Peyer's patch (tissue), 4 donors: ENCODE measurements at regions not wholly inside any gene's neighbourhood (a gene's known extent, or its start where the extent isn't known, plus 50 kb on each side); places are given as distances from the start of the nearest gene placed in this dataset.

Experiments
- DNase-seq, 3 donors: peaks; one replicate each; pipeline ENCODE4 v3.0.0-alpha.2; 2017 to 2019
- H3K27ac ChIP-seq, 4 donors: fragments of 200-600 bp; sonication (generic); one replicate each; pipeline ENCODE4 v1.5.1; 2016 to 2019
- H3K27me3 ChIP-seq, 2 donors: fragments of 200-600 bp; sonication (generic); one replicate each; pipeline ENCODE4 v1.5.1; 2019
- H3K36me3 ChIP-seq, 3 donors: fragments of 200-600 bp; sonication (generic); one replicate each; pipeline ENCODE4 v1.5.1; 2016 to 2019
- H3K4me1 ChIP-seq, 4 donors: fragments of 200-600 bp; sonication (generic); one replicate each; pipeline ENCODE4 v1.5.1; 2016 to 2019
- H3K4me3 ChIP-seq, 4 donors: fragments of 200-600 bp; sonication (generic); 1 replicate in 3 of 4; 2 replicates in 1 of 4; pipeline ENCODE4 v1.5.1; 2016 to 2019; ENCODE audit warnings: mild to moderate bottlenecking in 1 of 4
- H3K9me3 ChIP-seq, 4 donors: fragments of 200-600 bp; sonication (generic); one replicate each; pipeline ENCODE4 v1.5.1; 2016 to 2019; ENCODE audit warnings: mild to moderate bottlenecking in 1 of 4
- POLR2A ChIP-seq, 2 donors: fragments of 450-650 bp; IDR thresholded peaks; one replicate each; pipeline ENCODE4 v1.5.1; 2017; ENCODE audit warnings: antibody characterized with exemption in 2 of 2, mild to moderate bottlenecking in 2 of 2, moderate library complexity in 2 of 2
- TF ChIP-seq, protein P1 (sequence below), 6 experiments: fragments of 450-650 bp in 4 of 6; fragments of 200-600 bp in 2 of 6; sonication (generic) in 1 of 6; IDR thresholded peaks; one replicate each; pipeline ENCODE4 v1.5.1; 2017 to 2019; ENCODE audit warnings: antibody characterized with exemption in 6 of 6, mild to moderate bottlenecking in 3 of 6, moderate library complexity in 1 of 6

DNA sequence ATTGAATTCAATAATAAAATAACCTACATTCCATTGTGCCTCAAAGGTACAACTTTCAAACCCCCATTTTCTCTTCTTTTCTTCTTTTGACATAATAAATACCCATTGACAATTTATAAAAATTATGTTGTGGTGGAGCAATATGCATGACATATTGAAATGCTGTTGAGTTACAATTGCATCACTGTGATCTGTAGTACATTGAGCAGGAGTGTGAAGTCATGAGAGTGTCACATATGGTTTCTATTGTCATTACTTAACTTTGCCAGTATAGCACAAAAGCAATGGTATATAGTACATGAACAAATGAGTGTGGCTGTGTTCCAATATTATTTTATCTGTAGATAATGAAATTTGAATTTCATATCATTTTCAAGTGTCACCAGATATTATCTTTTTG is 441.3 kb downstream of the GJA1 start:
- Histone ChIP-seq H3K27ac (no peak overlapping the region), H3K4me3 (no peak overlapping the region), H3K9me3 (peaks cover 0 to 6% (median 0%) of the 10 kb centered on the region in 4 donors), H3K27me3 (no peaks in the 10 kb centered on the region), H3K36me3 (no peaks in the 10 kb centered on the region), H3K4me1 (no peaks in the 10 kb centered on the region)
- no peak for TF ChIP-seq POLR2A (IDR thresholded peaks at IDR 0.05)
- TF ChIP-seq, protein P1, sequence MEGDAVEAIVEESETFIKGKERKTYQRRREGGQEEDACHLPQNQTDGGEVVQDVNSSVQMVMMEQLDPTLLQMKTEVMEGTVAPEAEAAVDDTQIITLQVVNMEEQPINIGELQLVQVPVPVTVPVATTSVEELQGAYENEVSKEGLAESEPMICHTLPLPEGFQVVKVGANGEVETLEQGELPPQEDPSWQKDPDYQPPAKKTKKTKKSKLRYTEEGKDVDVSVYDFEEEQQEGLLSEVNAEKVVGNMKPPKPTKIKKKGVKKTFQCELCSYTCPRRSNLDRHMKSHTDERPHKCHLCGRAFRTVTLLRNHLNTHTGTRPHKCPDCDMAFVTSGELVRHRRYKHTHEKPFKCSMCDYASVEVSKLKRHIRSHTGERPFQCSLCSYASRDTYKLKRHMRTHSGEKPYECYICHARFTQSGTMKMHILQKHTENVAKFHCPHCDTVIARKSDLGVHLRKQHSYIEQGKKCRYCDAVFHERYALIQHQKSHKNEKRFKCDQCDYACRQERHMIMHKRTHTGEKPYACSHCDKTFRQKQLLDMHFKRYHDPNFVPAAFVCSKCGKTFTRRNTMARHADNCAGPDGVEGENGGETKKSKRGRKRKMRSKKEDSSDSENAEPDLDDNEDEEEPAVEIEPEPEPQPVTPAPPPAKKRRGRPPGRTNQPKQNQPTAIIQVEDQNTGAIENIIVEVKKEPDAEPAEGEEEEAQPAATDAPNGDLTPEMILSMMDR (IDR thresholded peaks at IDR 0.05): no peak
- no peak for DNase-seq

DNA sequence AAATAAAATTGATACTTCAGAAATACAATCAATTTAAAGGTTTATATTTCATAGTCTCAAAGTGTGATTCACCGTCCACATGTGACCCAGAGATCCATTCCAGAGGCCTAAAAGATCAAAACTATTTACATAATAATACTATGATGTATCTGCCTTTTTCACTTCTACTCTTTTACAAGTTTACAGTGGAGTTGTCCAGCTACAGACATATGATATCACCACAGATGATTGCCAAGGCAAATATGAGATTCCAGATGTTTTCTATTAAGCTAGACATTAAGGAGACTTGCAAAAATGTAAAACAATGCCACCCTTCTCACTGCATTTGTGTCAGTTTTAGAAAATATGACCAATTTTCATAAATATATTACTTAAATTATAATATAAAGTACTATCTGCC is 443.7 kb downstream of the GJA1 start:
- TF ChIP-seq POLR2A (IDR thresholded peaks at IDR 0.05): no peak
- TF ChIP-seq, protein P1 (IDR thresholded peaks at IDR 0.05): no peak
- Histone ChIP-seq H3K4me3 (no peak overlapping the region), H3K36me3 (no peaks in the 10 kb centered on the region), H3K27ac (no peak overlapping the region), H3K27me3 (no peaks in the 10 kb centered on the region), H3K4me1 (no peaks in the 10 kb centered on the region), H3K9me3 (no peaks in the 10 kb centered on the region)
- no peak for DNase-seq

GRCh38 chr6:121880831-121881230 is 445.4 kb downstream of the GJA1 start:
- no peaks in the 10 kb centered on the region for H3K36me3 ChIP-seq
- no peak for DNase-seq
- no peak overlapping the region for H3K4me3 ChIP-seq
- H3K4me1 ChIP-seq: no peaks in the 10 kb centered on the region
- no peaks in the 10 kb centered on the region for H3K27me3 ChIP-seq
- TF ChIP-seq, protein P1 (IDR thresholded peaks at IDR 0.05): no peak
- no peak for TF ChIP-seq POLR2A (IDR thresholded peaks at IDR 0.05)
- H3K9me3 ChIP-seq: no peaks in the 10 kb centered on the region
- H3K27ac ChIP-seq: no peak overlapping the region

DNA sequence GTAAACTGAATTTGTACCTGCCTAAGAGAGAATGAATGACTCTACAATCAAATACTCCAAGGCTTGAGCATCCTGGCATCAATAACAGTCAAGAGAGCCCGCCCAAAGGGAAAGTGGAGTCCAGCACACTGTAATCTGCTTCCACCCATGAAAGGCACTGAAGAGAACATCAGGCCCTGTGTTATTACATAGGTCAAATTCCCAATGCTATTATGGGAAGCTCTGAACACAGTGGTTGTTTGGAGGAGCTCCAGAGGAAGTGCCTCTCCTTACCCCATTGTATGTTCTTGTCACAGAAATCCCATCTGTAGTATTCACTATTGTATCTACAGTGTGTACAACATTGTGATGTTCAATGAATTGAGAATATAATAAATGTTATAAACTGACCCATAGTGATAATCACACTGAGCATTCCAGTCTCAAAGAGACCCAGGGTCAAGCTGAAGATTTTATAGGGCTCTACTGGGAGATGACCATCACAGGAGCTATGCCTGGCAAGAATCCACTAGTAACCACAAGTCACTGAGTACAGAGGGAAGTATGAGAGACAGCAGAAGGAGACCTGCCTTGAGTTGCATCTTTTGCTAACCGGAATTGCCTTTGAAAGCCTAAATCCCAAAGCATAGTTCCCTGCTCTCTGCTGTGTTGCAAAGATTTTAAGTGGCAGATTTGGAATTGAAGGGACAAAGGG is 446.7 kb downstream of the GJA1 start:
- no peak for TF ChIP-seq POLR2A (IDR thresholded peaks at IDR 0.05)
- TF ChIP-seq, protein P1 (IDR thresholded peaks at IDR 0.05): no peak
- Histone ChIP-seq H3K4me1 (no peaks in the 10 kb centered on the region), H3K27ac (no peak overlapping the region), H3K27me3 (no peaks in the 10 kb centered on the region), H3K4me3 (no peak overlapping the region), H3K9me3 (no peaks in the 10 kb centered on the region), H3K36me3 (no peaks in the 10 kb centered on the region)
- DNase-seq: no peak

DNA sequence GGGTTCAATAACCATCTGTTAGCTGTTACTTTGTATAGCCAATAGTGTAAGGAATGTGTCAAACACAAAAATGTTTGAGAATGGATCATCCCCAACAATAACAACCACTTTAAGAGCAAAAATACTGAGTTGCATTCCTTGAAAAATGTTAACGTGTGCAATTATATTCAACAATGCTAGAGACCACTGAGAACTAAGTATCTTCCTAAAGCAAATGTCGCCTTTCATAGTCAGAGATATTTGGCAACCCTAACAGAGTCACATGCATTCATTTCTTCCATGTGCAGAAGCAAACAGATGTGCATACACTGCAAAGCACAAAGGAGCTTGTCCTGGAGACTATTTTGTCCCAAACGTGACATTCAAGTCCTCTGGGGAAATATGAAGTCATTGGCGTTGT is 448.6 kb downstream of the GJA1 start:
- no peaks in the 10 kb centered on the region for H3K9me3 ChIP-seq
- H3K27me3 ChIP-seq: no peaks in the 10 kb centered on the region
- no peak overlapping the region for H3K27ac ChIP-seq
- no peak for TF ChIP-seq POLR2A (IDR thresholded peaks at IDR 0.05)
- TF ChIP-seq, protein P1 (IDR thresholded peaks at IDR 0.05): no peak
- H3K4me1 ChIP-seq: no peaks in the 10 kb centered on the region
- no peak for DNase-seq
- no peaks in the 10 kb centered on the region for H3K36me3 ChIP-seq
- no peak overlapping the region for H3K4me3 ChIP-seq

- no peaks in the 10 kb centered on the region for H3K4me1 ChIP-seq
- no peak for TF ChIP-seq POLR2A (IDR thresholded peaks at IDR 0.05)
- TF ChIP-seq, protein P1 (IDR thresholded peaks at IDR 0.05): no peak
- H3K27me3 ChIP-seq: no peaks in the 10 kb centered on the region
- H3K4me3 ChIP-seq: no peak overlapping the region
- DNase-seq: no peak
- no peaks in the 10 kb centered on the region for H3K36me3 ChIP-seq
- H3K9me3 ChIP-seq: no peaks in the 10 kb centered on the region
- no peak overlapping the region for H3K27ac ChIP-seq
Observed at GRCh38 chr6:121884620-121885019, 449.2 kb downstream of the GJA1 start.
